ENCODE measurements at regions not wholly inside any gene's neighbourhood (a gene's known extent, or its start where the extent isn't known, plus 50 kb on each side); places are given as distances from the start of the nearest gene placed in this dataset.

- Histone ChIP-seq H3K27ac (no peak overlapping the region), H3K4me3 (no peak overlapping the region)
Measured at GRCh38 chr15:93180128-93180527, 91.1 kb upstream of the RGMA start.

GRCh38 chr15:93179700-93180102, 90.7 kb upstream of the RGMA start:
- Histone ChIP-seq H3K4me3 (no peak overlapping the region), H3K27ac (no peak overlapping the region)

DNA sequence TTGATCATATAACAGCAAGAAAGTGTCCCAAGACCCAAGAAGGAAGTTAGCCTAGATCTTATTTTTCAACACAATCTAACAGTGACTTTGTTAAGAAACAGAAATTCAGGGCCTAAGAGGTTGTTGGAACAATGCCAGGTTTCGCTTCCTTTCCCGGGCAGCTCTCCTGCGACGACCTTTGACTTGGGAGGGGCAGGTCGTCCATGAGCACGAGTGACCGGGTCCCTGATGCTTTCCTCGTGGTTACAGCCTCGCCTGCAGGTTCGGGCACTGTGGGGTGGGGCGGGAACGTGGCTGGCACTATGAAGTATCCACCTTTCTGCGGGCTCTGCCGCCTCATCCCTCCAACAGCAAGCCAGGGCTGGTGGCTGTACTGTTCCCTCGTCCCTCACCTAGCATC, 90.1 kb upstream of the RGMA start:
- Histone ChIP-seq H3K27ac (no peak overlapping the region), H3K4me3 (no peak overlapping the region)

GRCh38 chr15:93178371-93178770, 89.4 kb upstream of the RGMA start:
- H3K27ac ChIP-seq: no peak overlapping the region
- no peak overlapping the region for H3K4me3 ChIP-seq

GRCh38 chr15:93176065-93176464, 87.1 kb upstream of the RGMA start:
- no peak overlapping the region for H3K27ac ChIP-seq
- no peak overlapping the region for H3K4me3 ChIP-seq

DNA sequence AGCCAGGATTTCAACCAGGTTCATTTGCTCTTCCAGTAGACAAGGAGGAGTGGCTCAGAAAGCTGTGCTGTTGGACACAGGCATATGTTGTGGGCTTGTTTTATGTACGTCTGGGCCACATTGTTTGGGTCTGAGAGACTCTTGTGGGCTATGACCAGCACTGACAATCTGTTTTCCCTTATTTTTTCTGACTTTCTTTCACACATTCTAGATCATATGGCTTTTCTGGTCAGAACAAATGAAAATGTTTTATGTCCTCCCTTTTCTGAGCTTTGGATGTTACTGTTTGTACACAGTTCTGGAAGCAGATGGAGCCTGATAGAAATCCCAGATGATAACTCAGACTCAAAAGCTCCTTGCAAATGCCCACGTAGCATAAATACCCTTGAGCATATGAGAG, 85.8 kb upstream of the RGMA start:
- no peak overlapping the region for H3K4me3 ChIP-seq
- H3K27ac ChIP-seq: peak overlapping the region in 2 of 21 experiments; percentile 21 to 23

DNA sequence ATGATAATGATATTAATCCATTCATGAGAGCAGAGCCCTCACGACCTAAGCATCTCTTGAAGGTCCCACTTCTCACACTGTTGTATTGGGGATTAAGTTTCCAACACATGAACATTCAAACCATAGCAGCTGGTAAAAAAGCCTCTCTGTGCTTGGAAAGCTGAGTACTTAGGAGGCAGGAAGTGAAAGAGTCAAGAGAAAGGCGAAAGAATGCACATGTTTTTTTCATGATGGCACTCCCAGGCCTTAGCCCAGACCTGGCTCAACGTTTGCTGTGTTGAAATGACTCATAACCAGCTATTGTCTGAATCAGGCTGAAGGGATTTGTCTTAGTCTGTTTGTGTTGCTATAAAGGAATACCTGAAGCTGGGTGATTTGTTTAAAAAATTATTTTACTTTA, 84.4 kb upstream of the RGMA start:
- no peak overlapping the region for H3K27ac ChIP-seq
- no peak overlapping the region for H3K4me3 ChIP-seq

GRCh38 chr15:93171476-93171875, 82.5 kb upstream of the RGMA start:
- Histone ChIP-seq H3K27ac (no peak overlapping the region), H3K4me3 (no peak overlapping the region)

GRCh38 chr15:93170329-93170728, 81.3 kb upstream of the RGMA start:
- H3K27ac ChIP-seq: no peak overlapping the region
- no peak overlapping the region for H3K4me3 ChIP-seq

DNA sequence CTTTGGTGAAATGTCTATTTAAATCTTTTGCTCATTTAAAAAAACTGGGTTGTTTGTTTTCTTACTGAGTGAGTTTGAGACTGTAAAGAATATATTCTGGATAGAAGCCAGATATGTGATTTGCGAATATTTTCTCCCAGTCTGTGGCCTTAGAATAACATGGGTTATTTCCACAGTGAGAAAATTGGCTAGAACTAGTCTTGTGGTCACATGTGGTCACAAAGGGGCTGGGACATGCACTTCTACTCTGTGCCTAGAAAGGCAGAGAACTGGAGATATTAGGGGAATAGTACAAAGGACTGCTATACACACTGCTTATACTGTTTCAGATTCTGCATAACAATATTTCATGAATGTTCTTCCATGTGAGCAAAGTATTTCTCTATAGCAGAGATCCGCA, 79.9 kb upstream of the RGMA start:
- H3K4me3 ChIP-seq: no peak overlapping the region
- no peak overlapping the region for H3K27ac ChIP-seq

- no peak overlapping the region for H3K27ac ChIP-seq
- no peak overlapping the region for H3K4me3 ChIP-seq
Measured at GRCh38 chr15:93167291-93167690, 78.3 kb upstream of the RGMA start.

DNA sequence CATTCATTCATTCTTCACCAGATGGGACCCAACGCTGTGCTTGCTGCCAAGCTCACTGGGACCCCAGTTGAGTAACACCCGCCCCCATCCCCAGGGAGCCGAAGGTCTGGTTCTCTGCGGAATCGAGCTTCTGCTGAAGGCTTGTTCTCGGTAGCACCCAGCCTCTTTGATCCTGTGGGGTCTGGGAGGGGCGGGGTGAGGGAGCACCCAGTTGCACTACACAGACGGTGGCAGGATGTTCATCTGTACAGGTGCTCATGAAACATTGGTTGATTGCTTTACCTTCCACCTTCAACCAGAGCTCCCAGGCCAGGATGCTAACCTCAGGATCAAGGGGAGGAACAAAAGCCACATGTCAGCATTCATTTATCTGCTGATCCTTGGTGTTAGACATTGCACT, 77.7 kb upstream of the RGMA start:
- Histone ChIP-seq H3K4me3 (no peak overlapping the region), H3K27ac (no peak overlapping the region)

DNA sequence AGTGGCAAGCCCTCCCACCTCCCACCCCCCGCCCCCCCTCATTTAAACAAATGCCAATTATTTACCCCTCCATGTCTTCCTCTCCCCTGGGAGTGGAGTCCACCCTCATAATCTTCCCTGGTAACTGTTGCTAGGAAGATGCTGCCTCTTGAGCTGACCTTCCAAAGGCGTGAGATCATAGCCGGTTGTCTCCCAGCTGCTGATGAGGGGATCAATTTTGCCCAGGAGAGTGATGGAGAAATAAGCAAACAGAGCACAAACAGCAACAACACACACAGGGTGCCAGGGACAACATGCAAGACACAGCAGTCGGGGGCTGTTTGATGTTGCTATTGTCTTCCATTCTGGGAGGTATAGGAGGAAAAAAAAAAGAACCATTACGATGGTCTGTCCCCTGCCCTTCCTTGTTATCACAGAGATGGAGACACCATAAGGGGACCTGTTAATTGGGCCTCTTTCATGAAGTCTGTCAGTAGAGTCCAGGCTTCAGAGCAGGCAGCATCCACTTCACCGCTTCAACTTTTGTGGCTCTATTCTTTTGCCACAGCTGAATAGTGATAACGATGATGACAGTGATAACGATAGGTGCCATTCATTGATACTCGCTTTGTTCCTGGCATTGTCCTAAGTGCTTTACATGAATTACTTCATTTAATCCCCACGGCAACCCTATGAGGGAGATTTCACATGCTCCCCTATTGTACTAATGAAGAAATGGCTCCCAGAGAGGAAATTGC, 76.9 kb upstream of the RGMA start:
- Histone ChIP-seq H3K27ac (no peak overlapping the region), H3K4me3 (no peak overlapping the region)

GRCh38 chr15:93164409-93164808, 75.4 kb upstream of the RGMA start:
- Histone ChIP-seq H3K4me3 (no peak overlapping the region), H3K27ac (no peak overlapping the region)

GRCh38 chr15:93162560-93162959, 73.5 kb upstream of the RGMA start:
- Histone ChIP-seq H3K27ac (no peak overlapping the region), H3K4me3 (no peak overlapping the region)

- Histone ChIP-seq H3K27ac (no peak overlapping the region), H3K4me3 (no peak overlapping the region)
Measured at GRCh38 chr15:93159930-93160329, 70.9 kb upstream of the RGMA start.

DNA sequence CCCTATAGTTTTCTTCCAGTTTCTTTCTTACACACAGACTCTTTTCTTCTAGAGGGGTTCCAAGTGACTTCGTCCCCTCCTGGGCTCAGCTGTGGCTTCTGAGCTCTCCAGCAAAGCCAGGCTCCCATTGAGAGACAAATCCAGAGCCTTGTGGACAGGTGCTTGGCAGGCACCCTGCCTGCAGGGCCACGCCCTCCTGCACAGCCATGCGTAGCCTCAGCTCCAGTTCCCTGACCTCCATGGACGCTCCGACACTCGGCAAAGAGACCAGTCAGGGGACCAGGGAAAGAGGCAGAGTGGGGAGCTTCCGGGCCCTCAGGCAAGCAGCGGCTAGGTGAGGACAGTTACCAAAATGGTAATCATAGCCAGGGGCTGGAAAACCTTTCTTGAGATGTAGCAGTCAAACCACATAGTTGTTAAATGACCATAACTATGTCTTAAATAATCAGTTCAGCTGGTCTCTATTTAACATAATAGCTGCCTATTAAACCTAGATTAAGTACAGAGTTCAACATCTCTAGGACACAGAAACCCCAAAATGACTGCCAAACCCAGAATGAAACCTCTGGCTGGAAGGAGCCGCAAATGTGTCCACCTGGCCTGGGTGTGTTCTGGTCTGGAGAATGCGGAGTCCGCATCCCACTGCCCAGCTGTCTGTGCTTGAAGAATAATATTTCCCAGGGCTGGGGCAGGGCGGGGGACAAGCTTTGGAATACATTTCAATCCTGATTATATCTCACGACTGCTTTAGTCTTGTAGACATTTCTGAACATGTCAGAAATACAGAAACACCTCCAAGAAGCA, 69.3 kb upstream of the RGMA start:
- Histone ChIP-seq H3K27ac (no peak overlapping the region), H3K4me3 (no peak overlapping the region)

GRCh38 chr15:93154666-93155065, 65.7 kb upstream of the RGMA start:
- Histone ChIP-seq H3K4me3 (no peak overlapping the region), H3K27ac (no peak overlapping the region)

GRCh38 chr15:93152951-93153350, 63.9 kb upstream of the RGMA start:
- no peak overlapping the region for H3K27ac ChIP-seq
- no peak overlapping the region for H3K4me3 ChIP-seq

- H3K4me3 ChIP-seq: no peak overlapping the region
- no peak overlapping the region for H3K27ac ChIP-seq
Measured at GRCh38 chr15:93152360-93152759, 63.3 kb upstream of the RGMA start.
